ENCODE measurements at regions not wholly inside any gene's neighbourhood (a gene's known extent, or its start where the extent isn't known, plus 50 kb on each side); places are given as distances from the start of the nearest gene placed in this dataset.

DNA sequence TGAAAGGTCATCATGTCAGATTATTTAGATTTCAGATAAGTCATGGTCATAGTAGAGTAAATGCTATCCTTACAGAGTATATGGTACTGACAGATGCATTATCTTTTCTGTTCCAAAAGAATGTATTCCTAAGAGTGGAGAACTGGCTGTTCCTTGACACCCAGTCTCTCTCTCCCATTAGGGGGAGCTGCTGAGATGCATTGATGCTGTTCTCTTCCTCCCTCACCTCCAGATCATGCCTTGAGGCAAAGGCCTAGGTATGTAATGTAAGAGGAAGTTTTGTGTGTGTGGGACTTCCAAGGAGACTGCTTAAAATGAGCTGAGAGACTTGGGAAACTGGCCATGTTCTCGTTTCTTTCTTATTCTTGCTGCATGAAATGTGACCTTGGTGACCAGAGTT, 979.5 kb upstream of the CELF4 start:
- FAIRE-seq = no peak
- H3K4ac ChIP-seq (replicated peaks; ENCODE audit: insufficient read length, low read depth, low read length) = no peak overlapping the region
- no peak overlapping the region for H3K4me2 ChIP-seq (ENCODE audit: insufficient read depth in 1 of 2, low read depth in 2 of 2, low read length in 2 of 2)
- H2BK20ac ChIP-seq (ENCODE audit: low read length) = no peak overlapping the region
- no peak overlapping the region for H2AK5ac ChIP-seq (ENCODE audit: low read depth, low read length)
- no peak overlapping the region for H3K56ac ChIP-seq (replicated peaks; ENCODE audit: insufficient read length, low read depth, low read length)
- POLR2A ChIA-PET (ENCODE audit: partially characterized antibody) = no interaction called here
- H3K27ac ChIP-seq (ENCODE audit: low read depth, low read length) = no peak overlapping the region
- H3K27me3 ChIP-seq (replicated peaks in 1 of 4; ENCODE audit: control insufficient read depth in 3 of 4, extremely low read depth in 1 of 4, insufficient read depth in 3 of 4, low read length in 3 of 4) = no peaks in the 10 kb centered on the region; a peak in 1 of 7 replicates
- H3K23me2 ChIP-seq (ENCODE audit: low read depth, low read length) = no peaks in the 10 kb centered on the region
- H4K5ac ChIP-seq (ENCODE audit: insufficient read length, low read depth, low read length) = no peak overlapping the region
- no peak overlapping the region for H2BK5ac ChIP-seq (ENCODE audit: low read depth, low read length)
- 0 out of 2 replicates have a peak overlapping the region, but pooled peaks have one; percentile 50 for H2AFZ ChIP-seq (ENCODE audit: low read length)
- H4K91ac ChIP-seq (replicated peaks; ENCODE audit: insufficient read length, low read length) = no peak overlapping the region
- no peaks in the 10 kb centered on the region for H4K20me1 ChIP-seq (replicated peaks in 1 of 2; ENCODE audit: control insufficient read depth in 1 of 2, insufficient read depth in 2 of 2, low read length in 2 of 2)
- no peak overlapping the region for H3K4me3 ChIP-seq (ENCODE audit: extremely low read depth in 1 of 4, insufficient read depth in 2 of 4, low read depth in 3 of 4, low read length in 4 of 4)
- H3K18ac ChIP-seq (ENCODE audit: extremely low read depth, low read length) = no peak overlapping the region
- H3K36me3 ChIP-seq (ENCODE audit: control insufficient read depth in 2 of 4, insufficient read depth in 4 of 4, low read length in 3 of 4) = no peaks in the 10 kb centered on the region
- H3K79me1 ChIP-seq (ENCODE audit: low read depth, low read length) = no peaks in the 10 kb centered on the region
- H3K9ac ChIP-seq (replicated peaks in 1 of 4; ENCODE audit: extremely low read depth in 1 of 4, low read depth in 3 of 4, low read length in 3 of 4) = no peak overlapping the region
- H3K79me2 ChIP-seq (ENCODE audit: control insufficient read depth in 1 of 2, insufficient read depth in 2 of 2, low read length in 2 of 2) = no peaks in the 10 kb centered on the region
- H3K14ac ChIP-seq (ENCODE audit: insufficient read length) = no peak overlapping the region
- H2BK120ac ChIP-seq (replicated peaks; ENCODE audit: low read depth, low read length) = peak overlapping the region; percentile 29
- DNase-seq (ENCODE audit: low read depth in 1 of 2, low spot score in 2 of 2) = peak in 1 of 2 experiments; percentile 52
- no peak overlapping the region for H3K23ac ChIP-seq (ENCODE audit: insufficient read length)
- TF ChIP-seq TBP (IDR thresholded peaks at IDR 0.05; ENCODE audit: low read depth, low read length) (no peak), RAD21 (IDR thresholded peaks at IDR 0.05 in 1 of 2, conservative IDR thresholded peaks at IDR 0.05 in 1 of 2; ENCODE audit: low read depth in 2 of 2, low read length in 2 of 2) (peak; percentile 84 to 85), SAP30 (IDR thresholded peaks at IDR 0.05; ENCODE audit: insufficient read depth, insufficient replicate concordance, low read length) (no peak), CTBP2 (IDR thresholded peaks at IDR 0.05; ENCODE audit: borderline replicate concordance, insufficient read depth, insufficient read length, low read length) (no peak), TAF1 (IDR thresholded peaks at IDR 0.05; ENCODE audit: low read depth, low read length) (no peak)
- TF ChIP-seq, protein P1, sequence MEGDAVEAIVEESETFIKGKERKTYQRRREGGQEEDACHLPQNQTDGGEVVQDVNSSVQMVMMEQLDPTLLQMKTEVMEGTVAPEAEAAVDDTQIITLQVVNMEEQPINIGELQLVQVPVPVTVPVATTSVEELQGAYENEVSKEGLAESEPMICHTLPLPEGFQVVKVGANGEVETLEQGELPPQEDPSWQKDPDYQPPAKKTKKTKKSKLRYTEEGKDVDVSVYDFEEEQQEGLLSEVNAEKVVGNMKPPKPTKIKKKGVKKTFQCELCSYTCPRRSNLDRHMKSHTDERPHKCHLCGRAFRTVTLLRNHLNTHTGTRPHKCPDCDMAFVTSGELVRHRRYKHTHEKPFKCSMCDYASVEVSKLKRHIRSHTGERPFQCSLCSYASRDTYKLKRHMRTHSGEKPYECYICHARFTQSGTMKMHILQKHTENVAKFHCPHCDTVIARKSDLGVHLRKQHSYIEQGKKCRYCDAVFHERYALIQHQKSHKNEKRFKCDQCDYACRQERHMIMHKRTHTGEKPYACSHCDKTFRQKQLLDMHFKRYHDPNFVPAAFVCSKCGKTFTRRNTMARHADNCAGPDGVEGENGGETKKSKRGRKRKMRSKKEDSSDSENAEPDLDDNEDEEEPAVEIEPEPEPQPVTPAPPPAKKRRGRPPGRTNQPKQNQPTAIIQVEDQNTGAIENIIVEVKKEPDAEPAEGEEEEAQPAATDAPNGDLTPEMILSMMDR (IDR thresholded peaks at IDR 0.05; ENCODE audit: control extremely low read depth in 1 of 3, insufficient read depth in 1 of 3, low read depth in 1 of 3, low read length in 3 of 3) = peak; percentile 48 to 83 (median 53)
- TF ChIP-seq, protein P2, sequence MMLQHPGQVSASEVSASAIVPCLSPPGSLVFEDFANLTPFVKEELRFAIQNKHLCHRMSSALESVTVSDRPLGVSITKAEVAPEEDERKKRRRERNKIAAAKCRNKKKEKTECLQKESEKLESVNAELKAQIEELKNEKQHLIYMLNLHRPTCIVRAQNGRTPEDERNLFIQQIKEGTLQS (IDR thresholded peaks at IDR 0.05; ENCODE audit: insufficient read depth, low read depth, low read length) = no peak
- 78% methylated on average over 1 of the region's 1 CpG; no CpG with 5 or more reads in 1 of the 2 experiments for WGBS, 2 experiments (ENCODE audit: extremely low coverage in 1 of 2, insufficient coverage in 1 of 2, insufficient read length in 1 of 2, insufficient replicate concordance in 2 of 2, low coverage in 1 of 2, low lambda C conversion rate in 2 of 2, missing lambda C conversion rate in 1 of 2)
- no peaks in the 10 kb centered on the region for H3K4me1 ChIP-seq (replicated peaks in 1 of 4; ENCODE audit: control insufficient read depth in 3 of 4, insufficient read depth in 4 of 4, low read length in 3 of 4)
- no peak overlapping the region for H2BK12ac ChIP-seq (ENCODE audit: low read depth, low read length)
- CTCF ChIA-PET (ENCODE audit: partially characterized antibody) = interaction anchor here (0.6 to 2.7 kb wide), 13 partner anchors 9 to 343 kb away, joined by 3 to 15 read pairs (median 4); no protein-coding TSS in a partner anchor
- H3K9me3 ChIP-seq (ENCODE audit: insufficient read depth in 2 of 2, low read depth in 1 of 2, low read length in 1 of 2) = no peaks in the 10 kb centered on the region
- H4K8ac ChIP-seq (ENCODE audit: extremely low read depth, insufficient read depth, low read length) = no peak overlapping the region
- H2BK15ac ChIP-seq (ENCODE audit: low read length) = 0 out of 2 replicates have a peak overlapping the region, but pooled peaks have one; percentile 12

Data from H1 (cell line).